GM19240 (cell line): ENCODE measurements at regions not wholly inside any gene's neighbourhood (a gene's known extent, or its start where the extent isn't known, plus 50 kb on each side); places are given as distances from the start of the nearest gene placed in this dataset.
"Not testable (repeated sequence)": the region's sequence is repeated elsewhere in the genome, so short reads cannot be mapped to it uniquely, and the experiment has no call there.

Experiments
- DNase-seq: peaks from one replicate; pipeline ENCODE4 v3.0.0; 2011; ENCODE audit warnings: low spot score; ENCODE audit not compliant: insufficient read length

DNA sequence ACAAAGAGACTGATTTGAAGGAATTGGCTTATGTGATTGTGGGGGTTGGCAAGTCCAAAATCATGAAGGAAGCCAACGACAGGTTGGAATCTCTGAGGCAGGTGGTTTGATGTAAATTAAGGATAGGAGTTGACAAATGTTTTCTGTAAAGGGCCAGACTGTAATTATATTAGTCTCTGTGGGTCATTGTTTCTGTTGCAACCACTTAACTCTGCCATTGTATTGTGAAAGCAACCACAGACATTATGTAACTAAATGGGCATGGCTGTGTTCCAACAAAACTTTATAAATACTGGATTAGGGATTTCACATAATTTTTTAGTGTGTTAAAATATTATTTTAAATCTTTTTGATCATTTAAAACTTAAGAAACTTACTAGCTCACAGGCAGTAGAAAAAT is 199.2 kb upstream of the MYLIP start:
- DNase-seq = no peak

DNA sequence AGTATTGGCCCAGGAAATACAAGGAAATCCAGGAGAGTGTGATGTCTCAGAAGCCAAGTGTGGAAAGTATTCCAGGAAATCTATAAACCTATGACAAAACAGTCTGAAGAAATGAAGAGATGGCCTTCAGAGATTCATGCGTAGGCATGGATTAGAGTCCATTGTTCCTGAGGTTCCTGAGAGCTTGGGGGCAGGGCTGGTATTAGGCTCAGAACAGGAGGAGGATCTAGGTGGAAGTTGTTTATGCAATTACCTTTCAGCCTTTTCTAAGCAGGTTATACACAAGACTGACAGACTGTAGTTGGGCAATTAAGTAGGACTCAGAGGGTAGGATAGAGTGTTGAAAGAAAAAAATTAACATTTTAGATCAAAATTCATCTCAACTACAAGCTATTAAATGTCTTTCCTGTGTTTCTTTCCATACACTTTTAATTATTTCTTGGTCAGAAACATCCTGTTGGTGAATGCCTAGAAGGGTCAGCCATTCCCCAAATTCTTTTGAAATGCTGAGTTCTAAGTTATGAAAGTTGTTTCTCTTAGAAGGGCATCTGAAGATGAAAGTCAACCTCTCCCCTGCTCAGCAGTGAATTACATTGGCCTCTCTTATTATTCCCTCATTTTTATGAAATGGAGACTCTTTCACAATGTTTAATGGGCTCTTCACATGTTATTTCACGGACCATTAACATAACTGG is 201.2 kb upstream of the MYLIP start:
- no peak for DNase-seq

DNA sequence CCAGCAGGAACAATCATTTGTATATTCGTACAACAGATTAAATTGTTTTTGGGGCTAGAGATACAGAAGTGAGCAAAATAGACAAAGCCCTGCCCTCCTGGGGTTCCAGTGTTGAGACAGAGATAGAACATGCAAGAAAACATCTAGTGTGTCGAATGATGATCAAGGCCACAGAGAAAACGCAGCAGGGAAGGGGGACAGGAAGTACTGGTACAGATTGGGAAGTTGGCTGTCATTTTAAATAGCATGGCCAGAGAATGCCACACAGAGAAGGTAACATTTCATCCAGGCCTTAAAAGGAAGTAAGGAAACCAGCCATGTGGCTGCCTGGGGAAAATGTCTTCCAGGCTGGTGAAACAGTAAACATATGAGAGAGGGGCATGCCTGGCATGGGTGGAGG is 202.6 kb upstream of the MYLIP start:
- no peak for DNase-seq

DNA sequence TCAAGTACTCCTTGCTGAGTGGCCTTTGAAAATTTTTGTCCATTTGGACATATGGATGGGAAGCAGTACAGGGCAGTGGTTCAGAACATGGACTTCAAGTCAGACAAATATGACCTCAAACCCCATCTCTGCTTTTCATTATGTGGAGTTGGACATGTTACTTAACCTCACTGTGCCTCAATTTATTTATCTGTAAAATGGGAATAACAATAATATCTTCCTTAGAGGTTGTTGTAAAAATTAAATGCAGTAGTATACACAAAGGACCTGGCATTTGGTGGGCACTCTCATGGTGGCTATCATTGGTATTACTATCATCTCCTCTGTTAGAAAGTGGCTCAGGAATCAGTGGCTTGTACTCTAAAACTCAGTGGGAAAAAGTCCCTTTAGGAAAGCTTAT is 204.0 kb upstream of the MYLIP start:
- DNase-seq = no peak

DNA sequence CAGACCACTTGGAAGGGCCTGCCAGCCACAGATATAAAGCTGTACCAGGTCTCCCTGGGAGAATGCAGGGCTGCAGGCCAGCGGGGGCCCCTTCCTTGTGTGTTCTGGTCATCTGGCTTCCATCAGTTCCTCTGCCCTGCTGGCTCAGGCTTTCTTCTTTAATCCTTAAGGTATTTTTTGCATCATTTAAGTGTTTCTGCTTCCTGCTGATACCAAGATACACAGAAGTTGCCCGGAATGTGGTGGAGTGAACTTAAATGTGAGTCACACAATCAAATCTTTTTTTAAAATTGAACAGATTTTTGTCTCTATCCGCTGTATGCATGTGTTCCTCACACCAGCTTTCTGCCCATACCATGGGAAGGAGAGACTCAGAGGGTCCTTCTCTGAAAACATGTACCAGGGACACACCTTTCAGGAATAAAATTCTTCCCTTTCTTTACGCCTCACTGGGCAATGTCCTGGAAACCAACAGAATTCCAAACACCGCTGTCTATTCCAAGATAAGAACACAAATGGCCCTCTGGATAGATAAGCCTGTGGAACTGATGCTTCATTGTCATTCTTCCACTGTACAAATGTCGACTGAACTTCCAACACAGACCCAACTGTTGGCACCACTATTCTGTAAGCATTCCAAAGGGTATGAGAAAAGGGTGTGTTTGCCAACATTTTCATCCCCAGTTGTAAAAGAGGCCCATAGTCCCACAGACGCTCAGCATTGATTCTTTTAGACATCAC is 206.2 kb upstream of the MYLIP start:
- DNase-seq = no peak

DNA sequence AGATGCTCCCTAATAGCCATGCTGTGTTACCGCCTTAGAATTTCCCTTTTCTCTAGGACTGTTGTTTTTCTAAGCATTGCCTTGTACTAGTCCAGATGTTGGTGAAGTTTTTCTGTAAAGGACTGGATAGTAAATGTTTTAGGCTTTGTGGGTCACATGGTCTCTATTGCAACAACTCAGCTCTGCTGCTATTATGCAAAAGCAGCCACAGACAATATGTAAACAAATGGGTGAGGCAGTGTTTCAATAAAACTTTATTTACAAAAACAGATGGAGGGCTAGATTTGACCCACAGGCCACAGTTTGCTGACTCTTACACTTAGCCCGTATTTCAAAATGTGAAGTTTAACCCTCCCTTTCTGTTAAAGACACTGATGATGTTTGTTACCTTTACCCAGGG is 207.6 kb upstream of the MYLIP start:
- no peak for DNase-seq

DNA sequence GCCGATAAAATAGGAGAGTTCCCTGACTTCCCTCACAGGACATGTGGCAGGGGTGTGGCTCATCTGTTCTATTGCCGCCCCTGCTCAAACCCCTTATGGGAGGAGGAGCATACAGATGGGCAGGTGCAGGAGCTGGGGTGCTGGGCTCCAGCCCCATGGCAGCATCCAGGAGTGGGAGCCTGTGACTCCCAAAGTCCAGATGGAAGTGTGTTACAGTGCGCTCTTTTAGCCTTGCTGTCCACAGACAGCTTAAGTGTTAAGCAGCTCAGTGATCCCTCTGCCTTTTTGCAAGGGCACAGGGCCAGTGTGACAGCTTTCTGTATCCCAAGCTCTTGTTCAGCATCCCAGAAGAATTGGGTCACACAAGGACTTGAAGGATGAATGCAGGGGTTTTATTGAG is 212.3 kb upstream of the MYLIP start:
- no peak for DNase-seq

DNA sequence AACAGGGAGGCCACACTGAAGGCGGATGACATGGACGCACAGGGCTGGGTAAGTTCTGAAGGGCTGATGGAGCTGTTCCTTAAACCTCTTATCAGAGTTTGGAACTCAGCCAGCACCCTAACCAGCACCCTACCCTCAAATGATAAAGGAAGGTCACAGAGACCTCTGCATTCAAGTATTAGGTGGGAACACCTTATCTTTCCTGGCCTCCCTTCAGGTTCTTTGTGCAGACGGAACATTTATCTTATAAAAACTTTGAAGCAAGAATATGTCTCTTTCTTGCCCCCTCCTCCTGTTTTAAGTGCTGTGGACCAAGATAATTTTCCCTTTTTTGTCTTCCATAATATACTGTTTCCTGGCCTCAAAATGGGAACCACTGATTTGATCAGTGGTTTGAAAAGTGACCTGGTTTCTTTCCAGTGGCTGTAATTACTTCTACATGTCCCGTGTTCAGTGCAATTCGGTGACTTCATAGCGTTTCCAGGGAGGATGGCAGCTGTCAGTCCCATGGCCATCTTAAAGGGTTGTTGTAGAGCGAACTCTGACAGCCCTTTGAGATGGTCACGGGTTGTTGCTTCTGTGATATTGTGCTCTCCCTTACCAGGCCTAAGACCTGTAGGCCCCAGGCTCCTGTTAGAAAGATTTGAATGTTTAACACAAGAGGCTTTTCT is 213.2 kb upstream of the MYLIP start:
- no peak for DNase-seq

DNA sequence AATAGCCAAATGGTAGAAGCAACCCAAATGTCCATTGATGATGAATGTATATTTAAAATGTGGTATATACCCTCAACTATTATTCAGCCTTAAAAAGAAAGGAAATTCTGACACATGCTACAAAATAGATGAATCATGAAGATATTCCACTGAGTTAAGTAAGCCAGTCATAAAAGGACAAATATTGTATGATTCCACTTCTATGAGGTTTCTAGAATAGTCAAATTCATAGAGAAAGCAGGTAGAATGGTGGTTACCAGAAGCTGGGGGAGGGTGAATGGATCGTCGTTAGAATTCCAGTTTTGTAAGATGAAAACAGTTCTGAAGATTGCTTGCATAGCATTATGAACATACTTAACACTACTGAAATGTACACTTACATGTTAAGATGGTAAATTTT is 214.3 kb upstream of the MYLIP start:
- DNase-seq = no peak

DNA sequence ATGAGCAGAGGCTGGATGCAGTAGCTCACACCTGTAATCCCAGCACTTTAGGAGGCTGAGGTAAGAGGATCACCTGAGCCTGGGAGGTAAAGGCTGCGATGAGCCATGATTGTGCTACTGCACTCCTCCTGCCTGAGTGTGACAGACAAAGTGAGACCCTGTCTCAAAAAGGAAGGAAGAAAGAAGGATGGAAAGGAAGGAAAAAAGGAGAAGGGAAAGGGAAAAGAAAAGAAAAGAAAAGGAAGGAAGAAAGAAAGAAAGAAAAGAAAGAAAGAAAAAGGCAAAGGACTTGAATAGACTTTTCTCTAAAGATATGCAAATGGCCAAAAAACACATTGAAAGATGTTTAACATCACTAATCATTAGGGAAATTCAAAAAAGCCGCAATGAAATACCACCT is 215.3 kb upstream of the MYLIP start:
- DNase-seq = no peak

DNA sequence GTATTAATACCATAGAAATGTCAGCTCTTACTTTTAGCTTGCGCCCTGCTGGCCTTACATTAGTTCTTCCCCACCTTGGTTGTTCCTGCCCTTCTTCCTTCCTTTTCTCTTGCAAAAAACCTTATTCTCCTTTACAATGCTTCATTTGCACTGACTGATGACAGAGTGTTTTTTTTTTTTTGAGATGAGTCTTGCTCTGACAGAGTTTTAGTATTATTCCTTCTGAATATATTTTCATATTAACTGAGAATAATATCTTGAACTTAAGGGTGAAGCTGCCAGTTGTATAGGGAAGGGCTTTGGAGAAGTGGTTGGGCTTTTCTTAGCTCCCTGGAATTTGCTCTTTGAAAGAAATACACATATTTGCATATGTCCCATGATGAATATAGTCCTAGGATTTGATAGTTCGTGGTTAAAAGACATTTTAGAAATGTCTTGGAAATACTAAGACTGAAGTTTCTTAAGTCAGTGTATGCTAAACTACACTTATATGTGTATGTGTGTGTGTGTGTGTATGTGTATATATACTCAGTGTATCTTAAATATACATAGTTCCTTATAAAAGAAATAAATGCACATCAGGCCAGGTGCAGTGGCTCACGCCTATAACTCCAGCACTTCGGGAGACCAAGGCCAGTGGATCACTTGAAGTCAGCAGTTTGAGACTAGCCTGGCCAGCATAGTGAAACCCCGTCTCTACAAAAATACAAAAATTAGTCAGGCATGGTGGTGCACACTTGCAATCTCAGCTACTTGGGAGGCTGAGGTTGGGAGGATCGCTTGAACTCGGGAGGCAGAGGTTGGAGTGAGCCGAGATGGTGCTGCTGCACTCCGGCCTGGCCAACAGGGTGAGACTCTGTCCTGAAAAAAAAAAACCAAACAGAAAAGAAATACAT is 216.1 kb upstream of the MYLIP start:
- DNase-seq = no peak

DNA sequence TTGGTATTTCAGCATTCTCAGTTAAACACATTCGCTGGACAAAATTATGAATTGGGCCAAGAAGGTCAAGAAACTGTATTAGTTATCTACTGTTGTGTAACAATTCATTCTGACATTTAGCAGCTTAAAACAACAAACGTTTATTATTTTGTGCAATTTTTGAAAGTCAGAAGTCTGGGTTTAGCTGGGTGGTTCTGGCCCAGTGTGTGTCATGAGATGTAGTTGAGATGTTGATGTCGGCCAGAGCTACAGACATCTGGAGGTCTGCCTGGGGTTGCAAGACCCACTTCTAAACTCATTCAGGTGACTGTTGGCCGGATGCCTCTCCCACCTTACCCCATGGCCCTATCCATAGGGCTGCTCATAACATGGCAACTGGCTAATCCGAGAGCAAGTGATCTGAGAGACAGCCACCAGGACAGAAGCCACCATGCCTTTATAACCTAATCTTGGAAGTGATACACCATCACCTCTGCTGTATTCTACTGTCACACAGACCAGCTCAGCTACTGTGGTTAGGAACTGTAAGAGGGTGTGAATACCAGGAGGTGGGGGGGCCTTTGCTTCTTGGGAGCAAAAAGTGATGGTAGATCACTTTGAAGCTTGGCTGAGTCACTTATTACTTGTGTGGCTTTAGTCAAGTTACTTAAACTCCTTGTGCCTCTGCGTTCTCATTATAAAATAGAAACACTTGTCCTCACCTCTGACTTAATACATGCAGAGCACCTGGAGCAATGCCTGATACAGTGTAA is 217.0 kb upstream of the MYLIP start:
- no peak for DNase-seq

DNA sequence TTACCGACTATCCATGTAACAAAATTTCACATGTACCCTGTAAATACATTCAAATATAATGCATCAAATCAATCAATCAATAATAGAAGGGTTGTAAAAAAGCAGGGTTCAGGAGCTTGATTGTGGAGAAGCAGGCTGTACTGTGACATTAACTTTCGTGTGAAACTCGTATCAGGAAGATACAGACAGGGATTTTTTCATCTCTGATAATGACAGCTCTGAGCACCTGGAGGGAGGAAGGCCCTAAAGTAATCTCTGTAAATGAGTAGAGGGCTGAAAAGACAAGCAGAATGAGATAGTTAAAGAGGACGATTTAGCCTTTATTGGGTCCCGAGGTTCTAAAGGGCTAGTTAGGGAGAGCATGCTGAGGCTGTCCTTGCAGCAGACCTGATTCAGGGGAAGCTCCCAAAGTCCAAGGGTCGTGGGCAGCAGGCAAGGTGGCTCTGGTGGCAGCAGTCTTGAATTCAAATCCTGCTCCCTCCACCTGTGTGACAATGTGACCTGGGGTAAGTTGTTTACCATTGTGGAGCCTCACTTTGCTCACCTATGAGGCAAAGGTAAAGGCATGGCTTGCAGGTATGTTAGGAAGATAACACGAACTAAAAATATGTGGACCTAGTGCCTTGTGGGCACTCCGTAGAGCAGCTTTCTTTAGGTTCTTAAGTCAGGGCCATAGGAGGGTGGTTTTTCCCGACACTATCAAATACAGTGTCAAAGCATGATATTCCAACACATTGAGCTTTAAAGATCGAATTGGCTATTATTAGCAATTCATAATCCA is 219.4 kb upstream of the MYLIP start:
- no peak for DNase-seq

DNA sequence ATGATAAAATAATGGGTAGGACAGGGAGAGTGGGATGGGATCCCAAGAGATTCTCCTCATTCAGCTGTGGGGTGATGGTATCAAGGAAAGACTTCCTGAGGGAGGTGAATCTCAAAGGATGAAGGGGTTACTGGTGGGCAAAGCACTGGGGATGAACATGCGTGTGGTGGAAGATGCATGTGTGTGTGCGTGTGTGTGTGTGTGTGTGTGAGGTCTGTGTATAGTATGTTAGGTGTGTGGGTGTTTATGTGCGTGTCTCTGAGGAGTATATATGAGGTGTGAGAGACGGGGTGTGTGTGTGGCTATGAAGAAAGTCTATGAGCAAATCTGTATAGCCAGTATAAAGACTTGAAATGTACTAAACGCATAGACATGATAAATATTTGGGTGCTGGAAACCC is 220.0 kb upstream of the MYLIP start:
- no peak for DNase-seq

DNA sequence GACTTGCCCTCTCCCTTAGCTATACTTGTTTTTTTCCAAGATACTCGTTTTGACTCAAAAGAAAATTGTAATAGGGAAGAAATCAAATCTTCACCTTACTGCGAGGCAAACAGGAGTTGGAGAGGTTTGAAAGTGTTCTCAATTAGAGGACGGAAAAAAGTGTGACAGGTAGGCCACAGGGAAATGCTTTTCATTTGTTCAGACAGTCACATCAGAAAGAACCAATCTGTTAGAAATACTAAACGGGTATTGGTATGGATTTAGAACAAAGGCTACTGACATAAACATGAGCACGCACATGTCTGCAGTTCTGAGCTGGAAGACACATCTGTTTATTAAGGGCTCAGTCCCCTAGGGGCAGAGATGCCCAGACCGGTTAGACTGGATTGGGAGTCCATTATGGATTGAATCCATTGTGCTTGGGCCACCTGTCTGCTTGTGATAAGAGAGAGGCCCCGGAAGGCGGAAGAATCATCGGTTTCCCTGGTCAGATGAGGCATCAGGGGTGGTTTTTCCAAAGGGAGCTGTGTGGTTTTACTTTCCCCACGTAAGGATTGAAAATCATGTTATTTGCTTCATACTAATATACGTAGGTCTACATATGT is 220.9 kb upstream of the MYLIP start:
- DNase-seq = no peak

DNA sequence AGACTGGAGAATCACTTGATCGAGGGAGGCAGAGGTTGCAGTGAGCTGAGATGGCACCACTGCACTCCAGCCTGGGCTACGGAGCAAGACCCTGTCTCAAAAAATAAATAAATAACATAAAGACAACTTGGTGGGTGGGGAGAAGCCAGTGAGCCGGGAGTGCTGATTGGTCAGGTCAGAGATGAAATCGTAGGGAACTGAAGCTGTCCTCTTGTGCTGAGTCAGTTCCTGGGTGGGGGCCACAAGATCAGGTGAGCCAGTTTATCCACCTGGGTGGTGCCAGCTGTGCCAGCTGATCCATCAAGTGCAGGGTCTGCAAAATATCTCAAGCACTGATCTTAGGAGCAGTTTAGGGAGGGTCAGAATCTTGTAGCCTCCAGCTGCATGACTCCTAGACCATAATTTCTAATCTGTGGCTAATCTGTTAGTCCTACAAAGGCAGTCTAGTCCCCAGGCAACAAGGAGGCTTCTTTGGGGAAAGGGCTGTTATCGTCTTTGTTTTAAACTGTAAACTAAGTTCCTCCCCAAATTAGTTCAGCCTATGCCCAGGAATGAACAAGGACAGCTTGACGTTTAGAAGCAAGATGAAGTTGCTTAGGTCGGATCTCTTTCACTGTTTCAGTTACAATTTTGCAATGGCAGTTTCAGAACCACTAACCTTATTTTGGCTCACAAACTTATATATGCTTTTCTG is 221.5 kb upstream of the MYLIP start:
- not testable (repeated sequence) for DNase-seq

DNA sequence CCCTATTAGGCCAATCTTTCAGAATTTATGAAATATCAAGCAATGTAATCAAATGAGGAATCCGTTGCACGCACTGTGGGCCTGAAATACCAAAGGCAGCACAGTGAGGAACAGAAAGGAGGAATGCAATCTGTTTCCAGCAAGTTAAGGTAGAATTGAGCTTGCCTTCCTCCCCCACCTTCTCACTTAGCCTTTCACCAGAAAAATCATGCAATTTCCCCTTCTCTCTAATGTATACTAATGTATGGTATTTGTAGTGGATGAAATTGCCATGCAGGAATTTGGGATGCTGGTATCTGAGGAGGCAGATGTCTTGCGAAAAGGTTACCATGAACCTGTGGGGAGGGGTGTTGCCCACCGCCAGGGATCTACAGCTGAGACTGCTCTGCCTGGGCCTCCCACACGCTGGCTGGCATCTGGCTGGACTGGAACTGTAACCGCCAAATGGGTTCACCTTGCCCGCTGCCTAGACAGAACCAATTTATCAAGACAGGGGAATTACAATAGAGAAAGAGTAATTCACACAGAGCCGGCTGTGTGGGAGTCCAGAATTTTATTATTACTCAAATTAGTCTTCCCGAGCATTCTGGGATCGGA is 222.4 kb upstream of the MYLIP start:
- DNase-seq = no peak

DNA sequence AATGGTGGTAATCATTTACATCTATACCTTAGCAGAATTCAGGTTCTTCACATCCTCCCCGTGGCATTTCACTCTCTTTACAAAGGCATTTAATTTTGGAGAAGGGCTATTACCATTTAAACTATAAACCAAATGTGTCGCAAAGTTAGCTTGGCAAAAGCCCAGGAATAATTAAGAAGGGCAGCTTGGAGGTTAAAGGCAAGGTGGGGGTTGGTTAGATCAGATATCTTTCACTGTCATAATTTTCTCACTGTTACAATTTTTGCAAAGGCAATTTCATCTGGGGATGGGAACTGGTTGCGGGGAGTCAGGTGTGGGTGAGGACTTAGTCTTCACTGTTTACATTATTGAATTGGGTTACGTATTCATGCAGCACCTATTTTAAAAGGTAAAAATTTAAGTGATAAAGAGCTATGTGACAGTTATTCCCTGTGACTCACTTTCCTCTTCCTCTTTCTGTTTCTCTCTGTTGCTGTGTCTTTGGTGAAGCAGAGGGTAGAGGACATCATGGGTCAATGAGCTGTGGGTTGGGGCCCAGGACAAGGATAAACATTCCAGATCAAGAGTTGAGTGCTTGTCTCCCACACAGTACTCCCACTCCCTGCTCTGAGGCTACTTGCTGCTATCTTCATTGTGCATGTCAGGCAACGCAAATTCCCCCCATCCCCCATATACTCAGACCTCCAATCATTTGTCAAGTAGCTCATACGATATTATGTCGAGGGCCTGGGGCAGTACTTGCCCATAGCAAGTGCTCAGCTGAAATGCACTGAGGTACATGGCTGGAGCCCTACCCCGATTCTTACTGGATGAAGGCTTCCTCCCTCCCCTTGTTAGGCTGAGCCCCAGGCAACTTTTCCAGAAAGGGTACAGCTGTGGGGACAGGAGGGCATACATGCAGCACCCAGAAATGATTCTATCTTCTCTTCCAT is 223.1 kb upstream of the MYLIP start:
- DNase-seq = no peak
